GM21528 (cell line): ENCODE measurements at regions not wholly inside any gene's neighbourhood (a gene's known extent, or its start where the extent isn't known, plus 50 kb on each side); places are given as distances from the start of the nearest gene placed in this dataset.
A peak's percentile ranks its signal among the peaks of the same experiment; 100 is the strongest.

ENCODE experiments used
- ATAC-seq: cut with Tn5 transposase; IDR thresholded peaks from one replicate; pipeline ENCODE4 v1.9.1; 2021; ENCODE audit warnings: mild to moderate bottlenecking, moderate library complexity; ENCODE audit not compliant: unreplicated experiment, low FRiP score

GRCh38 chr4:122516376-122516775 is 59.9 kb upstream of the IL2 start:
- no peak for ATAC-seq

- ATAC-seq, result no peak
These were observed 58.1 kb upstream of the IL2 start for GRCh38 chr4:122514671-122515070.

DNA sequence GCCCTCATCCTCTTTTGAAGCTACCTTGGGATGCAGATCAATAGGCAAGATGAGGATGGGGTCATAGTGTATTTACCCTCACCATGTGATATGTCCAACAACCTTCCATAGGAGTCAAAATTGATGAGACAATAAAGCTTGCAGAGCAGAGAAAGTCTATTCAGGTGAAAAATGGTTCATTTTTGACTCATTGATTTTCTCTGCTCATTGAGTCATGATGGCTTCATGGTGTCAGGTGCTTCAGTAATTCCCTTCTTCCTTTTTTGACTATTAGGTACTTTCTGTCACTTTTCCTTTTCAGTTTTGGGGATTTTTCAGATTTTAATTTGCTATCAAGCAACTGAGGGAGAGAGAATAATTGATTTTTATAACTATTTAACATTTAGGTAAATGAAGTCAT is 55.9 kb upstream of the IL2 start:
- no peak for ATAC-seq

GRCh38 chr4:122508083-122508482 is 51.6 kb upstream of the IL2 start:
- peak; percentile 49 for ATAC-seq
